ENCODE measurements at regions not wholly inside any gene's neighbourhood (a gene's known extent, or its start where the extent isn't known, plus 50 kb on each side); places are given as distances from the start of the nearest gene placed in this dataset.

GRCh38 chr4:8703401-8703696 is 110.8 kb downstream of the CPZ start:
- no peak for TF ChIP-seq CTCF (IDR thresholded peaks at IDR 0.05)
- no peak overlapping the region for H3K27ac ChIP-seq
- H3K9me3 ChIP-seq = no peaks in the 10 kb centered on the region
- H3K27me3 ChIP-seq = peaks cover 0 to 97% of the 10 kb centered on the region in 2 donors
- H3K36me3 ChIP-seq = no peaks in the 10 kb centered on the region
- ATAC-seq (no peak), DNase-seq (no peak)
- intact Hi-C loops (cut with DNase I) = no loop called here
- no peak overlapping the region for H3K4me3 ChIP-seq
- no peaks in the 10 kb centered on the region for H3K4me1 ChIP-seq

GRCh38 chr4:8702516-8703400 is 110.2 kb downstream of the CPZ start:
- H3K9me3 ChIP-seq = no peaks in the 10 kb centered on the region
- DNase-seq (no peak), ATAC-seq (no peak)
- no peaks in the 10 kb centered on the region for H3K4me1 ChIP-seq
- H3K27me3 ChIP-seq = peaks cover 0 to 97% of the 10 kb centered on the region in 2 donors
- no peak for TF ChIP-seq CTCF (IDR thresholded peaks at IDR 0.05)
- intact Hi-C loops (cut with DNase I) = no loop called here
- no peak overlapping the region for H3K4me3 ChIP-seq
- no peak overlapping the region for H3K27ac ChIP-seq
- H3K36me3 ChIP-seq = no peaks in the 10 kb centered on the region

GRCh38 chr4:8702020-8702495 is 109.5 kb downstream of the CPZ start:
- intact Hi-C loops (cut with DNase I) = no loop called here

GRCh38 chr4:8701126-8702019 is 108.8 kb downstream of the CPZ start:
- Histone ChIP-seq H3K27ac (no peak overlapping the region), H3K9me3 (no peaks in the 10 kb centered on the region), H3K4me1 (no peaks in the 10 kb centered on the region), H3K27me3 (peaks cover 0 to 90% of the 10 kb centered on the region in 2 donors), H3K4me3 (no peak overlapping the region), H3K36me3 (no peaks in the 10 kb centered on the region)
- ATAC-seq (no peak), DNase-seq (no peak)
- intact Hi-C loops (cut with DNase I) = no loop called here
- TF ChIP-seq CTCF (IDR thresholded peaks at IDR 0.05) = no peak

More at GRCh38 chr4:8702020-8702495, 109.5 kb downstream of the CPZ start:
- H3K4me3 ChIP-seq = no peak overlapping the region
- ATAC-seq = no peak
- H3K4me1 ChIP-seq = no peaks in the 10 kb centered on the region
- H3K27ac ChIP-seq = no peak overlapping the region
- TF ChIP-seq CTCF (IDR thresholded peaks at IDR 0.05) = no peak
- DNase-seq = no peak
- no peaks in the 10 kb centered on the region for H3K9me3 ChIP-seq
- peaks cover 0 to 92% of the 10 kb centered on the region in 2 donors for H3K27me3 ChIP-seq
- H3K36me3 ChIP-seq = no peaks in the 10 kb centered on the region

- ATAC-seq (no peak), DNase-seq (no peak)
- no peak overlapping the region for H3K4me3 ChIP-seq
- intact Hi-C loops (cut with DNase I) = no loop called here
- H3K4me1 ChIP-seq = no peaks in the 10 kb centered on the region
- no peaks in the 10 kb centered on the region for H3K9me3 ChIP-seq
- TF ChIP-seq CTCF (IDR thresholded peaks at IDR 0.05) = no peak
- H3K36me3 ChIP-seq = no peaks in the 10 kb centered on the region
- H3K27ac ChIP-seq = no peak overlapping the region
- peaks cover 0 to 89% of the 10 kb centered on the region in 2 donors for H3K27me3 ChIP-seq
Measured at GRCh38 chr4:8700531-8700930, 108.0 kb downstream of the CPZ start.

All from left lung (tissue), 4 donors.